HCT116 (cell line): ENCODE measurements at regions not wholly inside any gene's neighbourhood (a gene's known extent, or its start where the extent isn't known, plus 50 kb on each side); places are given as distances from the start of the nearest gene placed in this dataset.

Source experiments
- ATAC-seq: fragments of 200-7000 bp; cut with Tn5 transposase; 2 replicates; pipeline ENCODE4 v1.9.1; 2020; ENCODE audit warnings: mild to moderate bottlenecking, moderate library complexity
- BruUV-seq: library from RNA; stranded (reverse); fragments of 400-500 nt; replicated peaks from 2 replicates; lab custom pipeline; 2021; lab: Mats Ljungman, UMichigan
- CTCF ChIA-PET: fragments of 300-600 bp; sonication (Branson Sonifier 250); formaldehyde crosslinking; loops from one replicate; lab custom pipeline; 2021; ENCODE audit warnings: antibody characterized with exemption; lab: Charles Lee
- POLR2A ChIA-PET: fragments of 300-600, 350-600 bp; sonication (Branson Sonifier 250); formaldehyde crosslinking; loops from one replicate; lab custom pipeline; 2021; ENCODE audit warnings: antibody characterized with exemption; lab: Charles Lee
- RAD21 ChIA-PET, 2 experiments: fragments of 300-600 bp; sonication (Branson Sonifier 250); formaldehyde crosslinking; loops; one replicate each; lab custom pipeline; 2023; ENCODE audit warnings: low total read pairs in 2 of 2; ENCODE audit not compliant: uncharacterized antibody in 2 of 2, unreplicated experiment in 2 of 2, low non-redundant PET in 1 of 2; lab: Charles Lee
- DNase-seq: peaks from one replicate; pipeline ENCODE4 v3.0.0-alpha.2; 2010; ENCODE audit warnings: low read depth, low spot score
- H2AFZ ChIP-seq: fragments of 200-600 bp; shearing (Covaris generic), sonication (generic); 2 replicates; pipeline ENCODE4 v1.6.1; 2017; ENCODE audit warnings: low read depth, mixed run types, mixed read lengths, antibody characterized with exemption, low read length; ENCODE audit not compliant: poor library complexity, severe bottlenecking
- H3K27ac ChIP-seq: 2 replicates; pipeline ENCODE4 v1.5.1; 2012; ENCODE audit warnings: low read depth, low read length
- H3K27me3 ChIP-seq: fragments of 200-600 bp; sonication (generic); 2 replicates; pipeline ENCODE4 v1.6.1; 2016; ENCODE audit warnings: mixed run types, low read length, mixed read lengths; ENCODE audit not compliant: insufficient read depth
- H3K36me3 ChIP-seq, 2 experiments: fragments of 200-500 bp in 1 of 2; fragments of 200-600 bp in 1 of 2; sonication (Bioruptor generic) in 1 of 2; sonication (generic) in 1 of 2; 2 replicates each; pipeline versions ENCODE4 v1.5.1 to v1.6.1; 2014 to 2016; ENCODE audit warnings: low read length in 2 of 2, inconsistent platforms in 1 of 2, mixed read lengths in 1 of 2, mixed run types in 1 of 2; ENCODE audit not compliant: insufficient read depth in 2 of 2, control insufficient read depth in 1 of 2
- H3K4me1 ChIP-seq, 2 experiments: fragments of 200-600 bp in 1 of 2; sonication (generic) in 1 of 2; 2 replicates each; pipeline versions ENCODE4 v1.5.1 to v1.6.1; 2012 to 2017; ENCODE audit warnings: low read length in 2 of 2, inconsistent platforms in 1 of 2, mild to moderate bottlenecking in 1 of 2, mixed read lengths in 1 of 2, mixed run types in 1 of 2, moderate library complexity in 1 of 2; ENCODE audit not compliant: insufficient read depth in 2 of 2, control insufficient read depth in 1 of 2
- H3K4me2 ChIP-seq: fragments of 200-600 bp; sonication (generic); 2 replicates; pipeline ENCODE4 v1.6.1; 2017; ENCODE audit warnings: mixed run types, low read length, mixed read lengths
- H3K4me3 ChIP-seq, 2 experiments: fragments of 200-600 bp in 1 of 2; sonication (generic) in 1 of 2; replicated peaks in 1 of 2; 2 replicates each; pipeline ENCODE4 v1.5.1; 2011 to 2016; ENCODE audit warnings: low read length in 2 of 2, control low read depth in 1 of 2, low read depth in 1 of 2, mild to moderate bottlenecking in 1 of 2, mixed read lengths in 1 of 2, mixed run types in 1 of 2
- H3K79me2 ChIP-seq: fragments of 200-600 bp; sonication (generic); 2 replicates; pipeline ENCODE4 v1.6.1; 2017; ENCODE audit warnings: mild to moderate bottlenecking, mixed run types, low read length, moderate library complexity, mixed read lengths; ENCODE audit not compliant: insufficient read depth
- H3K9ac ChIP-seq: fragments of 200-600 bp; sonication (generic); 2 replicates; pipeline ENCODE4 v1.6.1; 2016; ENCODE audit warnings: low read length, mixed read lengths
- H3K9me2 ChIP-seq: fragments of 200-600 bp; sonication (generic), shearing (Covaris generic); 2 replicates; pipeline ENCODE4 v1.6.1; 2017; ENCODE audit warnings: mixed run types, mild to moderate bottlenecking, moderate library complexity; ENCODE audit not compliant: insufficient read depth
- H3K9me3 ChIP-seq, 2 experiments: fragments of 200-500 bp in 1 of 2; fragments of 200-600 bp in 1 of 2; sonication (Bioruptor generic) in 1 of 2; sonication (generic) in 1 of 2; 2 replicates each; pipeline ENCODE4 v1.6.1; 2014 to 2017; ENCODE audit warnings: low read length in 2 of 2, mixed read lengths in 2 of 2, inconsistent platforms in 1 of 2, low read depth in 1 of 2, mild to moderate bottlenecking in 1 of 2, mixed run types in 1 of 2, moderate library complexity in 1 of 2; ENCODE audit not compliant: control insufficient read depth in 1 of 2, insufficient read depth in 1 of 2
- H4K20me1 ChIP-seq: fragments of 200-600 bp; sonication (generic), shearing (Covaris generic); 2 replicates; pipeline ENCODE4 v1.6.1; 2017; ENCODE audit warnings: mixed run types, mild to moderate bottlenecking, moderate library complexity; ENCODE audit not compliant: insufficient read depth
- ATF3 ChIP-seq: IDR thresholded peaks from 2 replicates; pipeline ENCODE4 v1.6.1; 2012
- CBX3 ChIP-seq: IDR thresholded peaks from 2 replicates; pipeline ENCODE4 v1.6.1; 2012; ENCODE audit warnings: low read depth
- CEBPB ChIP-seq: IDR thresholded peaks from 2 replicates; pipeline ENCODE4 v1.6.1; 2012; ENCODE audit warnings: low read depth
- CTCF ChIP-seq, 3 experiments: fragments of 200-600 bp in 1 of 3; sonication (generic) in 1 of 3; IDR thresholded peaks in 2 of 3; conservative IDR thresholded peaks in 1 of 3; 2 replicates each; pipeline ENCODE4 v1.5.1; 2012 to 2017; ENCODE audit warnings: low read depth in 2 of 3, low read length in 2 of 3, antibody characterized with exemption in 1 of 3, borderline replicate concordance in 1 of 3, control low read depth in 1 of 3, mild to moderate bottlenecking in 1 of 3, mixed read lengths in 1 of 3, mixed run types in 1 of 3, moderate library complexity in 1 of 3; ENCODE audit not compliant: insufficient read depth in 1 of 3
- EGR1 ChIP-seq: IDR thresholded peaks from 2 replicates; pipeline ENCODE4 v1.6.1; 2012; ENCODE audit warnings: low read depth
- ELF1 ChIP-seq: IDR thresholded peaks from 2 replicates; pipeline ENCODE4 v1.6.1; 2012; ENCODE audit warnings: low read depth, borderline replicate concordance
- EZH2 ChIP-seq: fragments of 200-600 bp; sonication (generic); IDR thresholded peaks from 2 replicates; pipeline ENCODE4 v1.6.1; 2017; ENCODE audit warnings: antibody characterized with exemption, mixed run types
- EZH2phosphoT487 ChIP-seq: fragments of 200-600 bp; IDR thresholded peaks from 2 replicates; pipeline ENCODE4 v1.6.1; 2018; ENCODE audit warnings: antibody characterized with exemption, borderline replicate concordance
- MAX ChIP-seq: IDR thresholded peaks from 2 replicates; pipeline ENCODE4 v1.6.1; 2012
- POLR2A ChIP-seq: IDR thresholded peaks from 2 replicates; pipeline ENCODE4 v1.7.0; 2011; ENCODE audit warnings: borderline replicate concordance; ENCODE audit not compliant: insufficient read depth, insufficient read length; ENCODE audit errors: extremely low read depth
- POLR2AphosphoS5 ChIP-seq: IDR thresholded peaks from 2 replicates; pipeline ENCODE4 v1.6.1; 2011; ENCODE audit warnings: mild to moderate bottlenecking, low read depth, low read length, moderate library complexity
- RAD21 ChIP-seq: IDR thresholded peaks from 2 replicates; pipeline ENCODE4 v1.6.1; 2012; ENCODE audit warnings: low read depth, mild to moderate bottlenecking
- SP1 ChIP-seq: IDR thresholded peaks from 2 replicates; pipeline ENCODE4 v1.6.1; 2012; ENCODE audit warnings: low read depth
- SRF ChIP-seq: IDR thresholded peaks from 2 replicates; pipeline ENCODE4 v1.6.1; 2012; ENCODE audit warnings: low read depth
- TCF7L2 ChIP-seq: IDR thresholded peaks from 2 replicates; pipeline ENCODE4 v1.7.0; 2011; ENCODE audit warnings: borderline replicate concordance, inconsistent platforms; ENCODE audit not compliant: insufficient read depth, insufficient read length; ENCODE audit errors: extremely low read depth
- ZFX ChIP-seq: fragments of 450-650 bp; IDR thresholded peaks from 2 replicates; pipeline ENCODE4 v1.6.1; 2017
- intact Hi-C: fragments of 100-400 bp; cut with micrococcal nuclease; formaldehyde crosslinking; loops from 2 replicates; pipeline ENCODE4 v1.10.0; 2022

- no TSS peak for BruUV-seq
- Histone ChIP-seq H3K27me3 (no peaks in the 10 kb centered on the region), H4K20me1 (no peaks in the 10 kb centered on the region), H3K9me2 (no peaks in the 10 kb centered on the region), H3K4me1 (no peaks in the 10 kb centered on the region), H2AFZ (no peak overlapping the region), H3K79me2 (no peaks in the 10 kb centered on the region), H3K27ac (no peak overlapping the region), H3K9me3 (peaks cover 11 to 12% of the 10 kb centered on the region in 2 experiments; a peak in 3 of 4 replicates), H3K4me3 (no peak overlapping the region), H3K36me3 (no peaks in the 10 kb centered on the region), H3K9ac (no peak overlapping the region), H3K4me2 (no peak overlapping the region)
- intact Hi-C loops, result no loop called here
- DNase-seq (no peak), ATAC-seq (no peak)
- TF ChIP-seq CEBPB (no peak), TCF7L2 (no peak), ELF1 (no peak), MAX (no peak), POLR2A (no peak), POLR2AphosphoS5 (no peak), ATF3 (no peak), ZFX (no peak), SP1 (no peak), EGR1 (no peak), EZH2phosphoT487 (no peak), EZH2 (no peak), SRF (no peak), CTCF (IDR thresholded peaks at IDR 0.05 in 2 of 3, conservative IDR thresholded peaks at IDR 0.05 in 1 of 3; ENCODE audit: borderline replicate concordance in 1 of 3, insufficient read depth in 1 of 3, low read depth in 2 of 3, low read length in 2 of 3) (no peak), CBX3 (no peak), RAD21 (no peak)
- POLR2A ChIA-PET, result no interaction called here
- CTCF ChIA-PET, result no interaction called here
- RAD21 ChIA-PET, result no interaction called here
These were observed 728.4 kb downstream of the MAT2B start for GRCh38 chr5:164233791-164234190.
